Astrocyte (in vitro differentiated cells and primary cell): ENCODE measurements at regions not wholly inside any gene's neighbourhood (a gene's known extent, or its start where the extent isn't known, plus 50 kb on each side); places are given as distances from the start of the nearest gene placed in this dataset.

Source experiments
- DNase-seq: peaks from one replicate; pipeline ENCODE4 v3.0.0-alpha.2; 2010; ENCODE audit warnings: low read depth
- FAIRE-seq: peaks from 2 replicates; lab custom pipeline; 2011; peaks lifted over from hg19 to GRCh38; lab: Jason Lieb, UNC
- H2AFZ ChIP-seq: 2 replicates; pipeline ENCODE4 v1.6.0; 2012; ENCODE audit warnings: low read depth, low read length, inconsistent platforms
- H3K27ac ChIP-seq: 2 replicates; pipeline ENCODE4 v1.5.1; 2011; ENCODE audit warnings: low read depth, low read length, inconsistent platforms
- H3K27me3 ChIP-seq: 2 replicates; pipeline ENCODE4 v1.6.0; 2011; ENCODE audit warnings: low read length, inconsistent platforms; ENCODE audit not compliant: insufficient read depth
- H3K36me3 ChIP-seq: 2 replicates; pipeline ENCODE4 v1.5.1; 2011; ENCODE audit warnings: low read length, inconsistent platforms; ENCODE audit not compliant: insufficient read depth
- H3K4me1 ChIP-seq: 2 replicates; pipeline ENCODE4 v1.5.1; 2011; ENCODE audit warnings: low read length, inconsistent platforms; ENCODE audit not compliant: insufficient read depth
- H3K4me2 ChIP-seq: 2 replicates; pipeline ENCODE4 v1.6.0; 2012; ENCODE audit warnings: low read length, inconsistent platforms
- H3K4me3 ChIP-seq: 2 replicates; pipeline ENCODE4 v1.5.1; 2011; ENCODE audit warnings: low read depth, mild to moderate bottlenecking, low read length, inconsistent platforms; ENCODE audit not compliant: insufficient read depth
- H3K79me2 ChIP-seq: 2 replicates; pipeline ENCODE4 v1.6.0; 2012; ENCODE audit warnings: mild to moderate bottlenecking, low read length, inconsistent platforms; ENCODE audit not compliant: insufficient read depth
- H3K9ac ChIP-seq: 2 replicates; pipeline ENCODE4 v1.6.0; 2012; ENCODE audit warnings: mild to moderate bottlenecking, low read length, inconsistent platforms
- H3K9me3 ChIP-seq: 2 replicates; pipeline ENCODE4 v1.5.1; 2012; ENCODE audit warnings: low read depth, mild to moderate bottlenecking, low read length, inconsistent platforms; ENCODE audit not compliant: insufficient read depth
- H4K20me1 ChIP-seq: 2 replicates; pipeline ENCODE4 v1.6.0; 2012; ENCODE audit warnings: low read length, inconsistent platforms; ENCODE audit not compliant: insufficient read depth
- H3K27ac Mint-ChIP-seq: one replicate; pipeline ENCODE4 v1.8.0; 2021; ENCODE audit warnings: mild to moderate bottlenecking, mixed read lengths; ENCODE audit not compliant: unreplicated experiment
- H3K27me3 Mint-ChIP-seq: one replicate; pipeline ENCODE4 v1.8.0; 2021; ENCODE audit warnings: low read depth, mixed read lengths; ENCODE audit not compliant: unreplicated experiment
- H3K36me3 Mint-ChIP-seq: one replicate; pipeline ENCODE4 v1.8.0; 2021; ENCODE audit warnings: low read depth, mixed read lengths; ENCODE audit not compliant: unreplicated experiment
- H3K4me1 Mint-ChIP-seq: one replicate; pipeline ENCODE4 v1.8.0; 2021; ENCODE audit warnings: low read depth, mixed read lengths; ENCODE audit not compliant: unreplicated experiment
- H3K4me3 Mint-ChIP-seq: one replicate; pipeline ENCODE4 v1.8.0; 2021; ENCODE audit warnings: mild to moderate bottlenecking, moderate library complexity, mixed read lengths; ENCODE audit not compliant: unreplicated experiment
- H3K9me3 Mint-ChIP-seq: one replicate; pipeline ENCODE4 v1.8.0; 2021; ENCODE audit warnings: mild to moderate bottlenecking, mixed read lengths; ENCODE audit not compliant: unreplicated experiment
- CTCF ChIP-seq: IDR thresholded peaks from 2 replicates; pipeline ENCODE4 v1.5.1; 2011; ENCODE audit warnings: low read depth, mild to moderate bottlenecking, inconsistent platforms, low read length, moderate library complexity; ENCODE audit not compliant: insufficient read depth
- EZH2 ChIP-seq: IDR thresholded peaks from 2 replicates; pipeline ENCODE4 v1.6.1; 2012; ENCODE audit warnings: mild to moderate bottlenecking, low read length, inconsistent platforms; ENCODE audit not compliant: insufficient read depth

- Mint-ChIP-seq H3K9me3 (peaks cover 6% of the 10 kb centered on the region), H3K27me3 (peaks cover 19% of the 10 kb centered on the region), H3K4me1 (no peaks in the 10 kb centered on the region), H3K27ac (no peak overlapping the region), H3K36me3 (peaks cover 3% of the 10 kb centered on the region), H3K4me3 (no peak overlapping the region)
- no peaks in the 10 kb centered on the region for H4K20me1 ChIP-seq
- H3K4me3 ChIP-seq = no peak overlapping the region
- H3K4me1 ChIP-seq = no peaks in the 10 kb centered on the region
- H3K36me3 ChIP-seq = no peaks in the 10 kb centered on the region
- TF ChIP-seq EZH2 (no peak), CTCF (no peak)
- no peak overlapping the region for H3K27ac ChIP-seq
- DNase-seq (no peak), FAIRE-seq (no peak)
- H3K9ac ChIP-seq = no peak overlapping the region
- no peak overlapping the region for H2AFZ ChIP-seq
- no peaks in the 10 kb centered on the region for H3K27me3 ChIP-seq
- H3K9me3 ChIP-seq = no peaks in the 10 kb centered on the region
- H3K4me2 ChIP-seq = peak overlapping the region; percentile 22
- H3K79me2 ChIP-seq = no peaks in the 10 kb centered on the region
Measured at GRCh38 chr5:1724822-1725602, 74.6 kb downstream of the MRPL36 start.

- no peak overlapping the region for H3K4me3 ChIP-seq
- no peak overlapping the region for H2AFZ ChIP-seq
- H3K4me2 ChIP-seq = no peak overlapping the region
- H3K36me3 Mint-ChIP-seq = peaks cover 3% of the 10 kb centered on the region
- TF ChIP-seq EZH2 (no peak), CTCF (no peak)
- FAIRE-seq (no peak), DNase-seq (no peak)
- H3K27me3 Mint-ChIP-seq = peaks cover 19% of the 10 kb centered on the region
- H4K20me1 ChIP-seq = no peaks in the 10 kb centered on the region
- H3K4me1 ChIP-seq = no peaks in the 10 kb centered on the region
- H3K79me2 ChIP-seq = no peaks in the 10 kb centered on the region
- no peak overlapping the region for H3K27ac ChIP-seq
- H3K9me3 Mint-ChIP-seq = peaks cover 10% of the 10 kb centered on the region
- peaks cover 5% of the 10 kb centered on the region for H3K9me3 ChIP-seq
- no peaks in the 10 kb centered on the region for H3K4me1 Mint-ChIP-seq
- no peaks in the 10 kb centered on the region for H3K27me3 ChIP-seq
- H3K27ac Mint-ChIP-seq = no peak overlapping the region
- no peak overlapping the region for H3K9ac ChIP-seq
- H3K36me3 ChIP-seq = no peaks in the 10 kb centered on the region
- H3K4me3 Mint-ChIP-seq = no peak overlapping the region
Measured at GRCh38 chr5:1723957-1724821, 75.4 kb downstream of the MRPL36 start.
